LNCaP clone FGC (cell line): ENCODE measurements at regions not wholly inside any gene's neighbourhood (a gene's known extent, or its start where the extent isn't known, plus 50 kb on each side); places are given as distances from the start of the nearest gene placed in this dataset.

Experiments used
- DNase-seq: peaks from one replicate; pipeline ENCODE4 v3.0.0-alpha.2; 2011; ENCODE audit warnings: low read depth
- H3K4me3 ChIP-seq: 2 replicates; pipeline ENCODE4 v1.5.1; 2011; ENCODE audit warnings: mild to moderate bottlenecking, low read depth, low read length, control low read depth
- TF ChIP-seq, protein P1 (sequence below): IDR thresholded peaks from 2 replicates; pipeline ENCODE4 v1.5.1; 2012; ENCODE audit warnings: mild to moderate bottlenecking; ENCODE audit not compliant: control insufficient read depth, insufficient read depth; ENCODE audit errors: extremely low read depth

DNA sequence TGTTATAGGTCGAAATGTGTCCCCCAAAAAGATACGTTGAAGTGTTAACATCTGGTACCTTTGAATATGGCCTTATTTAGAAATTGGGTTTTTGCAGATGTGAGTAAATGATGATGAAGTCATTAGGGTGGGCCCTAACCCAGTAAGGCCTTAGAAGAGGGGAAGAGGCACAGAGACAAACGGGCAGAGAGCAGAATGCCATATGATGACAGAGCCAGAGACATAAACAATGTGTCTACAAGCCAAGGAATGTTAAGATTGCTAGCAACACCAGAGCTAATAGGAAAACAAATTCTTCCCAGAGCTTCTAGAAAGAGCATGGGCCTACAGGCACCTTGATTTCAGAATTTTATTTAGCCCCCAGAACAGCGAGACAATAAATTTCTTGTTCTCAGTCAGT lies 693.1 kb upstream of the NECTIN3 start:
- H3K4me3 ChIP-seq = no peak overlapping the region
- DNase-seq = no peak
- TF ChIP-seq, protein P1, sequence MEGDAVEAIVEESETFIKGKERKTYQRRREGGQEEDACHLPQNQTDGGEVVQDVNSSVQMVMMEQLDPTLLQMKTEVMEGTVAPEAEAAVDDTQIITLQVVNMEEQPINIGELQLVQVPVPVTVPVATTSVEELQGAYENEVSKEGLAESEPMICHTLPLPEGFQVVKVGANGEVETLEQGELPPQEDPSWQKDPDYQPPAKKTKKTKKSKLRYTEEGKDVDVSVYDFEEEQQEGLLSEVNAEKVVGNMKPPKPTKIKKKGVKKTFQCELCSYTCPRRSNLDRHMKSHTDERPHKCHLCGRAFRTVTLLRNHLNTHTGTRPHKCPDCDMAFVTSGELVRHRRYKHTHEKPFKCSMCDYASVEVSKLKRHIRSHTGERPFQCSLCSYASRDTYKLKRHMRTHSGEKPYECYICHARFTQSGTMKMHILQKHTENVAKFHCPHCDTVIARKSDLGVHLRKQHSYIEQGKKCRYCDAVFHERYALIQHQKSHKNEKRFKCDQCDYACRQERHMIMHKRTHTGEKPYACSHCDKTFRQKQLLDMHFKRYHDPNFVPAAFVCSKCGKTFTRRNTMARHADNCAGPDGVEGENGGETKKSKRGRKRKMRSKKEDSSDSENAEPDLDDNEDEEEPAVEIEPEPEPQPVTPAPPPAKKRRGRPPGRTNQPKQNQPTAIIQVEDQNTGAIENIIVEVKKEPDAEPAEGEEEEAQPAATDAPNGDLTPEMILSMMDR = no peak

DNA sequence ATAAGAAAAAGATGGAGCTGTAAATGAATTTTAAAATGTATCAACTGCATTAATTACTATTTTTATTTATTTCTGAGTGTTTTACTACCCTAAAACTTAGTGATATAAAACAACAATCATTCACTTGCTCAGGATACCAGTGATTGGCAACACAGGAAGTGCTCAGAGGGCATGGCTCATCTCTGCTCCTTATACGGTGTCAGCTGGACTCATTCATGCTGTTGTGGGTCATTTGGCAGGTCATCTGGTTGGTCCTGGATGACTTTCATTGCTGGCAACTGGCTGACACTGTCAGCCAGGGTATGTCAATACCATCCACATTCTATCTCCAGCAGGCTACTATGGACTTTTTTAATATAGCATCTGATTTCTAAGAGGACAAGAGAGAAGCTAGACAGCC lies 689.6 kb upstream of the NECTIN3 start:
- no peak overlapping the region for H3K4me3 ChIP-seq
- TF ChIP-seq, protein P1 = no peak
- DNase-seq = no peak

GRCh38 chr3:110383356-110383755 lies 688.3 kb upstream of the NECTIN3 start:
- DNase-seq = no peak
- no peak overlapping the region for H3K4me3 ChIP-seq
- TF ChIP-seq, protein P1 = no peak

DNA sequence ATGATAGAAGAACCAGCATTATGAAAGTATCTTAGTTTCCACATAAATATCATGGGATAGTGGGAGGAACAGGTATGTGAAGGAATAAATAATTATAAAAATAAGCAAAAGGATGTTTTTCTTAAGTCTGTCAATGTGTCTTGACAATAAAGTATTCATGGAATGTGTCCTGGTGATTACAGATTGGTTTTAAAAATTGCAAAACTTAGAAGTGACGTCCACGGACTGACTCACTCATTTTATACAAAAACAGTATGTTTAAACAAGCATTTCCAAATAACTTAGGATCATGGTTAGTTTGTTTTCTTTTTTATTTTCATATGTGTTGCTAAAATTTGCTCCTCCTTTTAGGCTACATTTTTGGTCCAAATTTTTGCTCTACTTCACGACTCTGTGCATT lies 687.0 kb upstream of the NECTIN3 start:
- TF ChIP-seq, protein P1 = no peak
- no peak for DNase-seq
- no peak overlapping the region for H3K4me3 ChIP-seq

DNA sequence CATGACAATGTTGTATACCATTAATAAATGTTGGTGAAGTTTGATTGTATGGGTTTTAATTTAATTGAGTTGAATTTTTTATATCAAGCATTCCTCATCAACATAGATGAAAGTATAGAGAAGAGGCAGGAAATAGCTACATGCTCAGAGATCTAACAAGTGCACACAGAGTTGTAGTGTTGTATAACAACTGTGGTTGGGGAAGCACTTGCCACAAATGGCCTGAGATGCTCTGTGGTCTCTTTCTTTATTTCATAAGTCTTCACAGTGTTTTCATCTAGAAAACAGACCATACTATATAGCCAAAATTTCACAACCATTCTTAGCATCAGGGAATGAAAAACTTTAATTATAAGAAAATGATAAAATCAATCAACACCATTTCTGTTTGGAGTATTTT lies 682.6 kb upstream of the NECTIN3 start:
- DNase-seq = no peak
- TF ChIP-seq, protein P1 = no peak
- H3K4me3 ChIP-seq = no peak overlapping the region

GRCh38 chr3:110390372-110390771 lies 681.2 kb upstream of the NECTIN3 start:
- no peak for DNase-seq
- TF ChIP-seq, protein P1 = no peak
- no peak overlapping the region for H3K4me3 ChIP-seq

DNA sequence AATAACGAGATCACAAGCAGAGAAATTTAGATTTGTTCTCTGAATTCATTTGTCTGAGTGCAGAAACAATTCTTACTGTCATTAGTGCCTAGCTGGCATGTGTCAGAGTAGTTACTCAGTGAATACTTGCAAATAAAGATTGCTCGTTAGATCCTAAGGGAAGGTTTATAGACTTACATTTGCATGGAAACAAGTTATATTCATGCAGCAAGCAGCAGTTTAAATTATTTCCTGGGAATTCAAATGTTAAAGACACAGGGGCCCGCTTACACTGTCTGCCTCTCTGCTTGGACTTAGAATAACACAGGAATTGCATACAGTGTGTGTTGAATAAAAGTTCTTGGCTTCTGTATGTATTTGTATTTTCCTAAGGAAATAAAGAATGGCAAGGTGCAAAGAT lies 680.6 kb upstream of the NECTIN3 start:
- no peak for DNase-seq
- no peak overlapping the region for H3K4me3 ChIP-seq
- TF ChIP-seq, protein P1 = no peak
